ENCODE measurements at regions not wholly inside any gene's neighbourhood (a gene's known extent, or its start where the extent isn't known, plus 50 kb on each side); places are given as distances from the start of the nearest gene placed in this dataset.
"Not testable (repeated sequence)": the region's sequence is repeated elsewhere in the genome, so short reads cannot be mapped to it uniquely, and the experiment has no call there.

- in situ Hi-C loops (cut with HindIII; ENCODE audit: low sequenced_read_pairs), result no loop called here
- TF ChIP-seq, protein P1, sequence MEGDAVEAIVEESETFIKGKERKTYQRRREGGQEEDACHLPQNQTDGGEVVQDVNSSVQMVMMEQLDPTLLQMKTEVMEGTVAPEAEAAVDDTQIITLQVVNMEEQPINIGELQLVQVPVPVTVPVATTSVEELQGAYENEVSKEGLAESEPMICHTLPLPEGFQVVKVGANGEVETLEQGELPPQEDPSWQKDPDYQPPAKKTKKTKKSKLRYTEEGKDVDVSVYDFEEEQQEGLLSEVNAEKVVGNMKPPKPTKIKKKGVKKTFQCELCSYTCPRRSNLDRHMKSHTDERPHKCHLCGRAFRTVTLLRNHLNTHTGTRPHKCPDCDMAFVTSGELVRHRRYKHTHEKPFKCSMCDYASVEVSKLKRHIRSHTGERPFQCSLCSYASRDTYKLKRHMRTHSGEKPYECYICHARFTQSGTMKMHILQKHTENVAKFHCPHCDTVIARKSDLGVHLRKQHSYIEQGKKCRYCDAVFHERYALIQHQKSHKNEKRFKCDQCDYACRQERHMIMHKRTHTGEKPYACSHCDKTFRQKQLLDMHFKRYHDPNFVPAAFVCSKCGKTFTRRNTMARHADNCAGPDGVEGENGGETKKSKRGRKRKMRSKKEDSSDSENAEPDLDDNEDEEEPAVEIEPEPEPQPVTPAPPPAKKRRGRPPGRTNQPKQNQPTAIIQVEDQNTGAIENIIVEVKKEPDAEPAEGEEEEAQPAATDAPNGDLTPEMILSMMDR (IDR thresholded peaks at IDR 0.05; ENCODE audit: low read depth, low read length, missing control alignments), result no peak
- no peak for DNase-seq (ENCODE audit: low read depth)
- no peak overlapping the region for H3K4me3 ChIP-seq (ENCODE audit: low read depth, low read length)
Observed at GRCh38 chr4:181897935-181898334, 345.3 kb upstream of the TENM3 start.

- H3K4me3 ChIP-seq (ENCODE audit: low read depth, low read length); DNase-seq (ENCODE audit: low read depth): not testable (repeated sequence)
- in situ Hi-C loops (cut with HindIII; ENCODE audit: low sequenced_read_pairs), result loop anchor here (5.0 kb wide), 1 partner anchor 60 kb away; no protein-coding TSS in a partner anchor
Observed at GRCh38 chr4:181902404-181902803, 340.8 kb upstream of the TENM3 start.

GRCh38 chr4:181905708-181906107 is 337.5 kb upstream of the TENM3 start:
- in situ Hi-C loops (cut with HindIII; ENCODE audit: low sequenced_read_pairs), result no loop called here
- no peak overlapping the region for H3K4me3 ChIP-seq (ENCODE audit: low read depth, low read length)
- TF ChIP-seq, protein P1 (IDR thresholded peaks at IDR 0.05; ENCODE audit: low read depth, low read length, missing control alignments), result no peak
- no peak for DNase-seq (ENCODE audit: low read depth)

GRCh38 chr4:181908168-181908567 is 335.0 kb upstream of the TENM3 start:
- no peak for DNase-seq (ENCODE audit: low read depth)
- no peak overlapping the region for H3K4me3 ChIP-seq (ENCODE audit: low read depth, low read length)
- in situ Hi-C loops (cut with HindIII; ENCODE audit: low sequenced_read_pairs), result no loop called here
- TF ChIP-seq, protein P1 (IDR thresholded peaks at IDR 0.05; ENCODE audit: low read depth, low read length, missing control alignments), result no peak

DNA sequence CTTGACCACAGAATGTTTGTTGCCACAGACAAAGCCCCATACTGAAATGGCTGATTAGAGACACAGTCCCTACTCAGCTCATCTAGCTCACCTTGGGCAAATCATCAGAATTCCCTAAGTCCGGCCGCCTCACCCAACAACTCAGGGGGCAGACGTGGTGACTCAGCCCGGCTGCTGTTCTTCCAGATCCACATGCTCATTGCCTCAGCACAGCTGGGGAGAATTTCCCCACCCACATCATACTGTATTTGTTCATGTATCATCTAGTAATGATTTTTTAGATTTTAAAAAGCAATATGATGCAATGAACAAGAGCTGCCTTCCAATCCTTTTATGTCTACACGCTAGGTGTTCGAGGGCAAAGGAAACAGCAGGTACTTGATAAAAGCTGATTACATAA is 333.8 kb upstream of the TENM3 start:
- no peak overlapping the region for H3K4me3 ChIP-seq (ENCODE audit: low read depth, low read length)
- in situ Hi-C loops (cut with HindIII; ENCODE audit: low sequenced_read_pairs), result no loop called here
- TF ChIP-seq, protein P1 (IDR thresholded peaks at IDR 0.05; ENCODE audit: low read depth, low read length, missing control alignments), result no peak
- DNase-seq (ENCODE audit: low read depth), result peak; percentile 40

- in situ Hi-C loops (cut with HindIII; ENCODE audit: low sequenced_read_pairs), result no loop called here
- no peak for DNase-seq (ENCODE audit: low read depth)
- TF ChIP-seq, protein P1 (IDR thresholded peaks at IDR 0.05; ENCODE audit: low read depth, low read length, missing control alignments), result no peak
- H3K4me3 ChIP-seq (ENCODE audit: low read depth, low read length), result no peak overlapping the region
Observed at GRCh38 chr4:181911420-181911819, 331.8 kb upstream of the TENM3 start.

DNA sequence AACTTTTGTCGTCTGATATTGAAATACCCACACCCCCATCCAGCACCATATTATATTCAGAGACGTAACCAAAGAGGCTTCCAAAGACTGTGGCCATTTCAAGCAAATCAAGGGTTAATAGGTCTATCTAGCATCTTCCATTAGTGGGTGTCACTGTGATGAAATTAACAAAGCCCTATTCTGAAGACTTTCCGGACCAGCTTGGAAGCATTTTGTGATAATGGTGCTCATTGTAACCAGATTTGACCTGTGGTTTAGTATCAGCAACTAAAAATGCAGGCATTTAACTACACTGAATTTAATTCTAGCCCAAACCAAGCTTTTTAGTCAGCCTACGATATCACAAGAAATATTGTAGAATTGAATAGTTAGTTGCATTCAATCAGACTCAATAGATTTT is 309.7 kb upstream of the TENM3 start:
- in situ Hi-C loops (cut with HindIII; ENCODE audit: low sequenced_read_pairs), result no loop called here
- TF ChIP-seq, protein P1 (IDR thresholded peaks at IDR 0.05; ENCODE audit: low read depth, low read length, missing control alignments), result no peak
- no peak overlapping the region for H3K4me3 ChIP-seq (ENCODE audit: low read depth, low read length)
- no peak for DNase-seq (ENCODE audit: low read depth)

All from astrocyte of the cerebellum (primary cell).